C4-2B (cell line): ENCODE measurements at regions not wholly inside any gene's neighbourhood (a gene's known extent, or its start where the extent isn't known, plus 50 kb on each side); places are given as distances from the start of the nearest gene placed in this dataset.

ENCODE experiments used
- ZFX ChIP-seq: fragments of 450-650 bp; IDR thresholded peaks from 2 replicates; pipeline ENCODE4 v1.6.1; 2017
- TF ChIP-seq, protein P1 (sequence below): fragments of 450-650 bp; conservative IDR thresholded peaks from 2 replicates; pipeline ENCODE4 v1.5.1; 2017; ENCODE audit warnings: mild to moderate bottlenecking

DNA sequence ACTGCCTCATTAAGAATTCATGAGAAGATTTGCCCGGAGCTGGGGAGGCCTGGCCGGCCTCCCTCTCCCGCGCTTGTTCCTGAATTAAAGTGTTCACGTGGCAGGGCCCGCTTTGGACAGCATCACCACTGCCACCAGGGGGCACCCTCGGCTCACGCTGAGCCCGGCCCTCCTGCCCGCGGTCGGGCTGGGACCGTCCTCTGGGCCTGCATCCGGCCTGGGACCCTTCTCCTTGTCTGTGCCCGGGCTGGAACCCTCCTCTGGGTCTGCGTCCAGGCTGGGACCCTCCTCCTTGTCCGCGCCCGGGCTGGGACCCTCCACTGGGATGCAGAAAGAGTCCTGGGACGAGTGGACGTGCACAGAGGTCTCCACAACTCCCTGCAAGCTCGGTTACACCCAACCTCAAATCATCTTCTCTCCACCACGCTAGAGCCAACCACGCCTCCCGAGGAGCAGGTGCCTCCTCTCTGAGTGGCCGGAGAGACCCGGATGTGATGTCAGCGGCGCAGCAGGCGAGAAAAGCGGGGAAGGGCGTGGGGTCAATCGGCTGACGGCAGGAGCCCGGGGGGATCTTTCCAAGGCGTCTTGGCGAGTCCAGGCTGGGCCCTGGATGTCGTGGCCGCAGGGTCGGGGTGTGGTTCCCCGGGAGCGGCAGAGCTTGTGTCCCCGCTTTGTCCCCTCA lies 50.9 kb upstream of the DACT2 start:
- TF ChIP-seq, protein P1, sequence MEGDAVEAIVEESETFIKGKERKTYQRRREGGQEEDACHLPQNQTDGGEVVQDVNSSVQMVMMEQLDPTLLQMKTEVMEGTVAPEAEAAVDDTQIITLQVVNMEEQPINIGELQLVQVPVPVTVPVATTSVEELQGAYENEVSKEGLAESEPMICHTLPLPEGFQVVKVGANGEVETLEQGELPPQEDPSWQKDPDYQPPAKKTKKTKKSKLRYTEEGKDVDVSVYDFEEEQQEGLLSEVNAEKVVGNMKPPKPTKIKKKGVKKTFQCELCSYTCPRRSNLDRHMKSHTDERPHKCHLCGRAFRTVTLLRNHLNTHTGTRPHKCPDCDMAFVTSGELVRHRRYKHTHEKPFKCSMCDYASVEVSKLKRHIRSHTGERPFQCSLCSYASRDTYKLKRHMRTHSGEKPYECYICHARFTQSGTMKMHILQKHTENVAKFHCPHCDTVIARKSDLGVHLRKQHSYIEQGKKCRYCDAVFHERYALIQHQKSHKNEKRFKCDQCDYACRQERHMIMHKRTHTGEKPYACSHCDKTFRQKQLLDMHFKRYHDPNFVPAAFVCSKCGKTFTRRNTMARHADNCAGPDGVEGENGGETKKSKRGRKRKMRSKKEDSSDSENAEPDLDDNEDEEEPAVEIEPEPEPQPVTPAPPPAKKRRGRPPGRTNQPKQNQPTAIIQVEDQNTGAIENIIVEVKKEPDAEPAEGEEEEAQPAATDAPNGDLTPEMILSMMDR = peak; percentile 91
- no peak for TF ChIP-seq ZFX
